Liver (tissue), 3 donors: ENCODE measurements at regions not wholly inside any gene's neighbourhood (a gene's known extent, or its start where the extent isn't known, plus 50 kb on each side); places are given as distances from the start of the nearest gene placed in this dataset.

Source experiments
- JUND ChIP-seq, 2 donors: IDR thresholded peaks; 2 replicates each; pipeline ENCODE4 v1.6.1; 2016; ENCODE audit warnings: antibody characterized with exemption in 2 of 2
- MAX ChIP-seq: IDR thresholded peaks from 2 replicates; pipeline ENCODE4 v1.6.1; 2016; ENCODE audit warnings: antibody characterized with exemption
- REST ChIP-seq: IDR thresholded peaks from 2 replicates; pipeline ENCODE4 v1.6.1; 2016; ENCODE audit warnings: antibody characterized with exemption, mild to moderate bottlenecking
- SP1 ChIP-seq: IDR thresholded peaks from 2 replicates; pipeline ENCODE4 v1.6.1; 2018; ENCODE audit warnings: antibody characterized with exemption, mild to moderate bottlenecking
- TF ChIP-seq, protein P1 (sequence below): fragments of 150-350 bp; IDR thresholded peaks from 2 replicates; pipeline ENCODE4 v1.5.1; 2017; ENCODE audit warnings: improper control_type of control experiment, low read depth, low read length; ENCODE audit not compliant: missing input control
- donor health status: healthy.
- donor health status: healthy.

DNA sequence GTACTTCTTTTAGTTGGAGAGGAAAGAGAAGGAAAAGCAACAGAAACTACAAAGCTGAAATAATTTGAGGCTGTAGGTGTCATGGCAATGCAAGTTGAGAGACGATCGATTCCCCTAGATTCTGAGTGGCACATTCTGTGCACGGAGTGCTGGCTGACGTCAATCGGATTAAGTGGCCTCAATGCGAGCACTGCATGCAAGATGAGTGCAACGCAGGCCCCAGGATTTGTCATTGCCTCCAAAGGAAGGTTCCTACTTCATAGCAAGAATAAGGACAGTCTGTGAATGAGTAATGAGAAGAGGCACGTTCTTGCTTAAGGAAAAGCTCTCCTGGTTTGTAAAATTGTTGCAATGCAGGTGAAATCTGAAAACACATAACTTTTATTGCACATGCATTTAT, 892.4 kb downstream of the KCNA4 start:
- TF ChIP-seq, protein P1, sequence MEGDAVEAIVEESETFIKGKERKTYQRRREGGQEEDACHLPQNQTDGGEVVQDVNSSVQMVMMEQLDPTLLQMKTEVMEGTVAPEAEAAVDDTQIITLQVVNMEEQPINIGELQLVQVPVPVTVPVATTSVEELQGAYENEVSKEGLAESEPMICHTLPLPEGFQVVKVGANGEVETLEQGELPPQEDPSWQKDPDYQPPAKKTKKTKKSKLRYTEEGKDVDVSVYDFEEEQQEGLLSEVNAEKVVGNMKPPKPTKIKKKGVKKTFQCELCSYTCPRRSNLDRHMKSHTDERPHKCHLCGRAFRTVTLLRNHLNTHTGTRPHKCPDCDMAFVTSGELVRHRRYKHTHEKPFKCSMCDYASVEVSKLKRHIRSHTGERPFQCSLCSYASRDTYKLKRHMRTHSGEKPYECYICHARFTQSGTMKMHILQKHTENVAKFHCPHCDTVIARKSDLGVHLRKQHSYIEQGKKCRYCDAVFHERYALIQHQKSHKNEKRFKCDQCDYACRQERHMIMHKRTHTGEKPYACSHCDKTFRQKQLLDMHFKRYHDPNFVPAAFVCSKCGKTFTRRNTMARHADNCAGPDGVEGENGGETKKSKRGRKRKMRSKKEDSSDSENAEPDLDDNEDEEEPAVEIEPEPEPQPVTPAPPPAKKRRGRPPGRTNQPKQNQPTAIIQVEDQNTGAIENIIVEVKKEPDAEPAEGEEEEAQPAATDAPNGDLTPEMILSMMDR, result no peak
- TF ChIP-seq SP1, result no peak
- TF ChIP-seq JUND (IDR thresholded peaks at IDR 0.05), result no peak
- TF ChIP-seq REST, result no peak
- TF ChIP-seq MAX, result no peak
